GM12875 (cell line): ENCODE measurements at regions not wholly inside any gene's neighbourhood (a gene's known extent, or its start where the extent isn't known, plus 50 kb on each side); places are given as distances from the start of the nearest gene placed in this dataset.

ENCODE experiments used
- H3K4me3 ChIP-seq: one replicate; pipeline ENCODE4 v1.5.1; 2011; ENCODE audit warnings: low read depth, low read length, control low read depth
- TF ChIP-seq, protein P1 (sequence below): IDR thresholded peaks from 2 replicates; pipeline ENCODE4 v1.5.1; 2011; ENCODE audit warnings: low read depth, mild to moderate bottlenecking, control low read depth, inconsistent platforms, low read length, moderate library complexity, borderline replicate concordance; ENCODE audit not compliant: insufficient read depth

DNA sequence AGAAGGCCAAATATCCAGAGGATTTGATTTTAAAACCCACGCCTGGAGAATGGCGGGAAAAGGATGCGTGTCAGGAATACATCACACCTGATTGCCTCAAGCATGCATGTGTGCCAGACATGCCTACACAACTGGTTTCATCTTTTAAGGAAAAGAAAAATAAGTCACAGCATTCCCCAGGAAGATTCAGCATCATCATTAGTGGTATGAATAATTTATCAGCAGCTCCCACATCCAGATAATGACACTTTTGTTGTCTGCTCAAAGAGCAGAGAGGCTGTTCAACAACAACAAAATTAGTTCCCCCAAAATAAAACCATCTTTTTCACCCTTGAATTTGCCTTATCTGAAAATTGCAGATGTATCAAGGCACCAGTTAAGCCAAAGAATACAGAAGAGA lies 328.6 kb upstream of the C1orf87 start:
- no peak overlapping the region for H3K4me3 ChIP-seq
- TF ChIP-seq, protein P1, sequence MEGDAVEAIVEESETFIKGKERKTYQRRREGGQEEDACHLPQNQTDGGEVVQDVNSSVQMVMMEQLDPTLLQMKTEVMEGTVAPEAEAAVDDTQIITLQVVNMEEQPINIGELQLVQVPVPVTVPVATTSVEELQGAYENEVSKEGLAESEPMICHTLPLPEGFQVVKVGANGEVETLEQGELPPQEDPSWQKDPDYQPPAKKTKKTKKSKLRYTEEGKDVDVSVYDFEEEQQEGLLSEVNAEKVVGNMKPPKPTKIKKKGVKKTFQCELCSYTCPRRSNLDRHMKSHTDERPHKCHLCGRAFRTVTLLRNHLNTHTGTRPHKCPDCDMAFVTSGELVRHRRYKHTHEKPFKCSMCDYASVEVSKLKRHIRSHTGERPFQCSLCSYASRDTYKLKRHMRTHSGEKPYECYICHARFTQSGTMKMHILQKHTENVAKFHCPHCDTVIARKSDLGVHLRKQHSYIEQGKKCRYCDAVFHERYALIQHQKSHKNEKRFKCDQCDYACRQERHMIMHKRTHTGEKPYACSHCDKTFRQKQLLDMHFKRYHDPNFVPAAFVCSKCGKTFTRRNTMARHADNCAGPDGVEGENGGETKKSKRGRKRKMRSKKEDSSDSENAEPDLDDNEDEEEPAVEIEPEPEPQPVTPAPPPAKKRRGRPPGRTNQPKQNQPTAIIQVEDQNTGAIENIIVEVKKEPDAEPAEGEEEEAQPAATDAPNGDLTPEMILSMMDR = no peak

DNA sequence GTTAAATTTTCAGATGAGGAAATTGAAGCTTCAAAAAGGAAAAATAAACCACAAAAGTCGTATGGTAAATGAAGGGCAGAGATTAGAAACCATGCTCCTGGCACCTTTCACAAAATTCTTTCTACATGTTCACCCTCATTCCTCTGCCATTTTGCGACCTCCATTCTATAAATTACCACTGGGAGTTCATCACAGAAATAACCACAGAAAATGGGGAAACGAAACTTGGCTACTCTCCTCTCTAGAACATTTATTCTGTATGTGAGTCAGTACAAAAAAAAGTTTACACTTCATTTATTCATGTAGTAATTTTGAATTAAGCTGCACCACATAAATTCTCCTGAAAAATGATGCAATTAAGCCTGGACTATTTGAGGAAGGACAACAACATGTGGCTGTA lies 320.9 kb upstream of the C1orf87 start:
- TF ChIP-seq, protein P1 = no peak
- H3K4me3 ChIP-seq = no peak overlapping the region

DNA sequence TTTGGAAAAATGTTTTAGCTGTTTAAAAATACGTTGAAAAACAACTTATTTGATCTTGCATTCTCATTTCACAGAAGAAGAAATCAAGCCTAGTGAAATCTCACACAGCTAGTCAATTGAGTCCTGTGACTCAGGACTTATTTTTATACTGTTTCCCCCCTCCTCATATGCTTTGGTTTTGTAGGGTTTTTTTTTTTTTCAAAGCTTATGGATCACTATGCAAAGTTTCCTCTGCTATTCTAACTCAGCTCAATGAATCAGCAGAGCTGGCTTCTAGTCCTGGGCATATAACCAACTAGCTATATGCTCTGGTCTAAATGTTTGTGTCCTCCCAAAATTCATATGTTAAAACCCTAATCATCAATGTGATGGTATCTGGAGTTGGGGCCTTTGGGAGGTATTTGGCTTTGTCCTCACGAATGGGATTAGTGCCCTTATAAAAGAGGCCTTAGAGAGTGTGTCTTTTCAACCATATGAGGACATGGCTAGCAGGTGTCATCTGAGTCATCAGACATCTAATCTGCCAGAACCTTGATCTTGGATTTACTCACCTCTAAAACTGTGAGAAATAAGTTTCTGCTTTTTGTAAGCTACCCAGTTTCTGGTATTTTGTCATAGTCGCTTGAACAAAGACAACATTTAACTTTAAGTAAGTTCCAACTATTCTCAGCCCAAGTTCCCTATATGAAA lies 317.2 kb upstream of the C1orf87 start:
- H3K4me3 ChIP-seq = no peak overlapping the region
- TF ChIP-seq, protein P1 = no peak

DNA sequence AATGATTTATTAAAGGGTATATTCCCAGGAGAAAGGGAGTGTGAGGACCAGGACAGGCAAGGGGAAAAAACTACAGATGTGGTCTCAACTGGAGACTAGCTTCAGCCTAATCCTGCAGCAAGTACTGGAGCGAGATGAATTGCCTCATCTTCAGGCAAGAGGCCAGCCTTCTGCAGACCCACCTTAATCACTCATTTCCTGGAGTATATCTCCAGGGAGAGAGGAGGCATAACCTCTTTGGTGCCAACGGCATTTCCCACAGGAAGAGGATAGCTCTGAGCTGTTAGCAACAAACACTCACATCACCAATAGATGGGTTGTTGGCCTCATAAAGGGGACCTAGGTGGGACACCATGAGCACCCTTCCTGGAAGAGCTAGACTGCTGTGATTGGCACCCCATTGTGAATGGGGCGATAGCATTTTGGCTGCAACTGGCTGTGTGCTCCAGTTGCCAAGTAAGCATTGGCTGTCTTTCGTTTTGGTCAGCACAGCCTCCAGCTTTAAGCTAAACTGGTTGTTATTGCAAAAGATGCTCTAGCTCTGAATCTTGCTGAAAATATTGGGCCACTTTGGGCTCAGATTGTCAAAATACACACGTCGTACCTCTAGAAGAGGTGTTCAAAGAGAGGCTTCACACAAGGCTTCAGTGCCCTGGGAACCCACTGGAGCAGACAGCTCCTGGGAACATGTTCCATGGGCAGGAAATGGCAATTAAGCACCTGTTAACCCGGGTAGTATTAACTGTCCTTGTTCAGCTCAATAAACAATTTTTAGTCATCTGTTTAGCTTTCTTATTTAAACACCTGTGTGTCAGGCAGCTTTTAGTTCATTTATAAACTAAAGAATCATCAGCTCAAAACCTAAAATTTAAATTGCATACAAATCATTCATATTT lies 314.8 kb upstream of the C1orf87 start:
- TF ChIP-seq, protein P1 = no peak

DNA sequence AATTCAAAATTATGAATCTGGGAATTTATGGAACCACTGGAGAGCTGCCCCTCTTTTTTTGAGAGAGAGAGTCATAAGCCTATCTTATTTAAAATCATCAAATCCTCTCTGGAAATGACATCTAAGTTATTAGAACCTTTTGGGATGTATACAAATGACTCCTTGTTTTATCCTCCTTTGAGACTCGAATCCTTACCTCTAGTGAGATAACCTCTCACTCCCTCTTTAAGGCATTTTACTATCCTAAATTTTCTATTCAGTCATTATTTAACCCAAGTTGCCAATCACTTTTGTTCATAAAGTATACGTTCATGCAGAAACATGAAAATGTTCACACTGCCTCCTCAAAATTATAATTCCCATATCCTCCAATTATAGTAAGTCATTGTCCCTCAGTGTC lies 313.6 kb upstream of the C1orf87 start:
- TF ChIP-seq, protein P1 = no peak
- no peak overlapping the region for H3K4me3 ChIP-seq

More for the DNA sequence above, 314.8 kb upstream of the C1orf87 start:
- no peak overlapping the region for H3K4me3 ChIP-seq

DNA sequence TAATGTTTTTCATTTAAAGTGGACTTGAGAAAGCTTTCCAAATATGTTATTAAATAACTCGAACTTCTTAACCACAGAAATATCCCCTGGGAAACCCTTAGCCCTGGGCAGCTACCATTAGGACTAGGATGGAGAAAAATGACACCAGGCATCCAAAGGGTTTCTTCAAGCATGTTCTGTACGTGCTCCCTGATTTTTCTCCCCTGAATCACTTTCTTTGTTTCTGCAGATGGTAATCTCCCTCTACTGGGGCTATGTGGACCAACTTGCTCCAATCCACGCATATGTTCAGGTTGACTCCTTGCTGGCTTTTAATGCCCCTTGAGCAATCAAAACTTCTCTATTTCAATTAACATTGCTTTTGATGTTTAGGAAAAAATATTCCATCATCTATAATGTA lies 312.7 kb upstream of the C1orf87 start:
- no peak overlapping the region for H3K4me3 ChIP-seq
- TF ChIP-seq, protein P1 = no peak

DNA sequence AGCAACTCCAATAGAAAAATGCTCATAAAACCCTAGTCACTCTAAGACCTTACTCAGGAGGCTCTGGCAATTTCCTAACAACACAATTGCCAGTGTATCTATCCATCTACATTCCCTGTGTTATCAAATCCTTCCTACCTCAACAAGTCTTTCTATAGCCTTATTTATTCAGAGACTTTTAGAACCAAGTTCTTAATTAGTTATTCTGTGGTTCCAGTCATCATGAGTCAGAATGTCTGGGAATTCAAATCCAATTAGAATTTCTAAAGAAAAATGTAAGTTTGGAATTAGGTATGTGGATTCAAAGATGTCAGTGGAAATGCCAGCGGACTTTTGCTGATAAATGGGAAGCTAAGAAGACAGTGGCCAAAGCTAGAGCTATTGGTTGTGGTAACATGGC lies 302.6 kb upstream of the C1orf87 start:
- H3K4me3 ChIP-seq = no peak overlapping the region
- TF ChIP-seq, protein P1 = no peak
